Skin epidermis (tissue), 12 donors: ENCODE measurements at regions not wholly inside any gene's neighbourhood (a gene's known extent, or its start where the extent isn't known, plus 50 kb on each side); places are given as distances from the start of the nearest gene placed in this dataset.
A peak's percentile ranks its signal among the peaks of the same experiment; 100 is the strongest.
"Not testable (repeated sequence)": the region's sequence is repeated elsewhere in the genome, so short reads cannot be mapped to it uniquely, and the experiment has no call there.

ENCODE experiments used
- H3K27ac ChIP-seq, 21 experiments: fragments of 200-600 bp; sonication (generic) in 11 of 21; one replicate each; pipeline ENCODE4 v1.5.0; 2020; ENCODE audit warnings: mild to moderate bottlenecking in 3 of 21, inconsistent platforms in 2 of 21, moderate library complexity in 2 of 21
- H3K4me3 ChIP-seq, 7 experiments: fragments of 200-600 bp; sonication (generic) in 2 of 7; one replicate each; pipeline ENCODE4 v1.5.0; 2020; ENCODE audit warnings: inconsistent platforms in 2 of 7, mild to moderate bottlenecking in 2 of 7, moderate library complexity in 1 of 7

DNA sequence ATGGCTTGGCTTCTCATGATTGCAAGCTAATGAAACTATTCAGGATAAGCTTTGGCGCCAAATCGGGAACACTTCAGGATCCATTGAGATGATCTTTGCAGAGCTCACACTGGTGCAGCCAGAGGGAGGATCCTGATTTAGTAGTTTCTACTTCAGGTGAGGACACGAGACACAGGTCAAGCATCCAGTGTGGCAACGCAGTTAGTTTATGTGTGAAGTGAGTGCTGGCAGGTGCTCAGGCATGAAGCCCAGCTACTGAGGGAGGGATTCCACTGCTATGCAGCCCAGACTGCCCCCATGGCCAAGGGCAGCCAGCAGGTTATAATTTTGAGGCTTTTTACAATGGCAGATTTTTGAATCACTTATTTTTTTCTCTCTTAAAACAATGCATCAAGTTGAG is 113.5 kb upstream of the PCED1B start:
- Histone ChIP-seq H3K4me3 (no peak overlapping the region), H3K27ac (no peak overlapping the region)

DNA sequence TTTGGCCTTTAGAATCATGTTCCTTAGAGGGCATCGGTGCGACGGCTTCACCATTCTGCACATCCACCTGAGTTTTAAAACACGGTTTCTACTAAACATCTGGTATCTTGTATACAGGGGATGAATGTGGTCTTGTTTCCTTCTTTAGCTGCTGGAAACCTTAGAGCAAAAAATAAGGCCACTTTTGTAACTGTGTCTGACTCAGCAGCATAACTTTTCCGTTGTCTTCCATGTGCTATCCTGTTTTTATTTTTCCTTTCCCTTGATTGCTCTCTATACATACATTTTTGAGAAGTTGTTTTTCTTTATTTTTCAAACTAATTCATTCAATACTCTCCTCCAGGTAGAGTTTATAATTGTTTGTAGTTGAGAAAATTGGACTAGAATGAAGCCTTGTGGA is 108.8 kb upstream of the PCED1B start:
- H3K27ac ChIP-seq = no peak overlapping the region
- no peak overlapping the region for H3K4me3 ChIP-seq

DNA sequence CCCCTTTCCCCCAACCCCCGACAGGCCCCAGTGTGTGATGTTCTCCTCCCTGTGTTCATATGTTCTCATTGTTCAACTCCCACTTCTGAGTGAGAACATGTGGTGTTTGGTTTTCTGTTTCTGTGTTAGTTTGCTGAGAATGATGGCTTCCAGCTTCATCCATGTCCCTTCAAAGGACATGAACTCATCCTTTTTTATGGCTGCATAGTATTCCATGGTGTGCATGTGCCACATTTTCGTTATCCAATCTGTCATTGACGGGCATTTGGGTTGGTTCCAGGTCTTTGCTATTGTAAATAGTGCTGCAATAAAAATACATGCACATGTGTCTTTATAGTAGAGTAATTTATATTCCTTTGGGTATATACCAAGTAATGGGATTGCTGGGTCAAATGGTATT is 105.5 kb upstream of the PCED1B start:
- not testable (repeated sequence) for H3K27ac ChIP-seq, H3K4me3 ChIP-seq

DNA sequence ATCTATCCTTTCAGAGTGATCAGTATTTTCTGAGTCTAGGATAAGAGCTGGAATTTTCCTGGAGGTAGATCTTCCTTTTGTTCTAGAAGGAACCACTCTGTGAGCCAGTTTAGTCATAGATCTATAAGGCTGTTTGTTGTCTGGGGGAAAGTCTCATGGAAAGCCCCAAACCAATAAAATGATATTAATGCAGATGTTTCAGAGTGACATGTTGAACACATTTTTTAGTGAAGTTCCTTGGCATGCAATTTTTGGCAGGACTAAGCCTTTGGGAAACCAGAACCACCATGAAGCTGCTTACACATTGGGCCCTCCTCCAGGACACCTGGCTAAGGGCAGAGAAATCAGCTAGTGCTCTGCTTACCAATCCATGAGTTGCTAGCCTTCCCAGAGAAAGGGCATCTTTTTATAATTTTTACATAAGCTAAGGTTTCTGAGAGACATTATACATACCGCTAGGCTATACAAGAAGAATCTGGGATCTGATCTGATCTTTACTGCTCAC is 101.5 kb upstream of the PCED1B start:
- Histone ChIP-seq H3K27ac (no peak overlapping the region), H3K4me3 (no peak overlapping the region)

DNA sequence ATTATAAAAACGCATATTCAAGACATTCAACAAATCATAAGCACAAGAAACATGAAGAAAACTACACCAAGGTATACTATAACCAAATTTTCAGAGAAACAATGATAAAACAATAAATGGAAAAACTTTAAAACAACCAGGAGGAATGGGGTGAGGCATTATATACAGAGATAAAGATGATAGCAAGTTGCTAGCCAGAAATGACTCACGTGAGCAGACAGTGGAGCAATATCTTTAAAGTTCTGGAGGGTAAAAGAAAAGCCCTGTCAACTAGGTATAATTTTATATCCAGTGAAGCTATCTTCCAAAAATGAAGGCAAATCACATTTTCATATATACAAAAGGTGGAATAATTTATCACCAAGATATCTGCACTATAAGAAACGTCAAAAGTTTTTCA is 97.8 kb upstream of the PCED1B start:
- no peak overlapping the region for H3K27ac ChIP-seq
- H3K4me3 ChIP-seq = no peak overlapping the region

DNA sequence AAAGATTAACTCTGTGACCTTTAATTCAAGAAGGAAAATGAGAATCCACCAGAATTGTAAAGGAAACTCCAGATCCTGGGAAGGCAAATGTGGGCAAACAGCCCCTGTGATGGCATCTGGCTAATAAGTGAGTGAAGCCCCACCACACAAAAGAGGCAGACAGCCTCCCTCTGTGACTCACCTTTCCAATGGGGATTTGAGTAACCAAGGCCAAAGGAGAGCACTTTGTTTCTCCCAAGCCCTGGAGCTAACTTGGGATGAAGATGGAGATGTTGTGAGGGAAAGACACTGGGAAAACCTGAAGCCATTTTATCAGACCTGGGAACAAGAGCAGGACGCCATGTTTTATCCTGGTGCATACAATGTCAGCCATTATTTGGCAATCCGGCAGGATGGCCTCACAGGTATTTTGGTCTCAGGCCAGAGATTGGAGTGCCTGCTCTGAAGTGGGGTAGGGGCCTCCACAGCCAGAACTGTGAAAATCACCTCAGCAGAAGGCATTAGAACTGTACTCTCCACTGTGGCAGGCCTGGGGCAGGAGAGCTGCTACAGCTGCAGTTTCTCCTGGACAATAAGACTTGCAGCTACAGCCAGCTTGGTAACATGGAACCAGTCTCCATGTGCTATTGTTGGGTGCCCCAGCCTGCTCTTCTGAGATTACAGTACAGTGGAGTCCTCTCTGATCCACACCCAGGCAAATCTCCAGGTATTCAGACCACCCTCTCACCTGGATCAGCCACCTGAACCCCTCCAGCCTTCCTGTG is 96.6 kb upstream of the PCED1B start:
- peak overlapping the region in 9 of 21 experiments; percentile 18 to 83 (median 37) for H3K27ac ChIP-seq

DNA sequence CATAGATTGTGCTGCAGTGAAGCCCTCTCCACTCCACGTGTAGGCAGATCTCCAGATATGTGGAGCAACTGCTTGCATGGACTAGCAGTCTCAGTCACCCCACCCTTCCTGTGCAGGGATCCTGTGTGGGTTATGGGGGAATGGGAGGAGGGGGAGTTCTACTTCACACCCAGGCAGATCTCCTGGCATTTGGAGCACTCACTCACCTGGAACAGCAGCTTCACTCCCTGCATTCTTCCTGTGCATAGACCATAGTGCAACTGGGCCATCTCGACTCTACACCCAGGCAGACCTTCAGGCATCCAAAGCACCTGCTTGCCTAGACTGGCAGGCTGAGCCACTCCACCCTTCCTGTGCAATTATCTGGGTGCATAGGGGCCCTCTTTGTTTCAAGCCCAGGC is 96.0 kb upstream of the PCED1B start:
- Histone ChIP-seq H3K4me3 (no peak overlapping the region), H3K27ac (peak overlapping the region in 9 of 21 experiments; percentile 18 to 83 (median 55))

More for the DNA sequence above, 96.6 kb upstream of the PCED1B start:
- H3K4me3 ChIP-seq = no peak overlapping the region

DNA sequence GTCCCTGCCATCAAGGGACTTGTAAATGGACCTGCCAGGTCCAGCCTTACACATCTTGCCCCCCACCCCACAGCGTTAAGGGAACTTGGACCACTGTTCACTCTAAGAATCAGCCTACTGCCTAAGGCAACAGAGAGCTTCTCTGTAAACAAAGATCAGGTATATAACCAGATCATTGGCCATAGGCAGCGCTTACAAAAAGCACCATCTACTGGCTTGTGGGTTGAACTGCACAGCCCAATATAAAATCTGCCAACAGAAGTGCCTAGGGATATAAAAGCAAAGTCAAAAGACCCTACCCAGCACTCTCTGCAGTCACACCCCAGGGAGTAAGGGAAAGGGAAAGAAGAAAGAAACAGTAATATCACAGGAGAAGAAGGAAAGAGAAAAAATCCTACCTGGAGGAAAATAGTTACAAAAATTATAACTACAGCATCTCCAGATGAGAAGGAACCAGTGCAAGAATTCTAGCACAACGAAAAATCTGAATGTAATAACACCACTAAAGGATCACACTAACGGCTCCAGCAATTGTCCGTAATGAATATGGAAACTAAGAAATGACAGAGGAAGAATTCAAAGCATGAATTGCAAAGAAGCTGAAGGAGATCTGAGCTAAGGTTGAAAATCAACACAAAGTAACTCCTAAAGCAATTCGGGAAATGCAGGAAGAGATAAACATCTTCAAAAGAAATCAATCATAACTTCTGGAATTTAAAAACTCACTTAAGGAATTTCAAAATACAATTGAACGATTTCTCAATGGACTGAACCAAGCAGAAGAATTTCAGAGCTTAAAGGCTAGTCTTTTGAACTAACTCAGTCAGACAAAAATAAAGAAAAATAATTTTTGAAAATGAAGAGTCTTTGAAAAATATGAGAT is 95.2 kb upstream of the PCED1B start:
- peak overlapping the region in 8 of 21 experiments; percentile 27 to 83 (median 62) for H3K27ac ChIP-seq
- no peak overlapping the region for H3K4me3 ChIP-seq

DNA sequence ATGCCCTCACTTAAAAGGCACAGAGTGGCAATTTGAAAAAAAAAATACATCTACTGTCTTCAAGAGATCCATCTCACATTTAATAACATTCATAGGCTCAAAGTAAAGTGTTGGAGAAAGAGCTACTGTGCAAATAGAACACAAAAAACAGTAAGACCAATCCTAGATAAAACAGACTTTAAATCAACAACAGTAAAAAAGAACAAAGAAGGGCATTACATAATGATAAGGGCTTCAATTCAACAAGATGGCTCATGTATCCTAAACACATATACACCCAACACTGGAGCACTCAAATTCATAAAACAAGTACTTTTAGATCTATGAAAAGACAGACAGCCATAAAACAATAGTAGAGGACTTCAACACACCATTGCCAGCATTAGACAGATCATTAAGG is 93.6 kb upstream of the PCED1B start:
- no peak overlapping the region for H3K4me3 ChIP-seq
- H3K27ac ChIP-seq = no peak overlapping the region

DNA sequence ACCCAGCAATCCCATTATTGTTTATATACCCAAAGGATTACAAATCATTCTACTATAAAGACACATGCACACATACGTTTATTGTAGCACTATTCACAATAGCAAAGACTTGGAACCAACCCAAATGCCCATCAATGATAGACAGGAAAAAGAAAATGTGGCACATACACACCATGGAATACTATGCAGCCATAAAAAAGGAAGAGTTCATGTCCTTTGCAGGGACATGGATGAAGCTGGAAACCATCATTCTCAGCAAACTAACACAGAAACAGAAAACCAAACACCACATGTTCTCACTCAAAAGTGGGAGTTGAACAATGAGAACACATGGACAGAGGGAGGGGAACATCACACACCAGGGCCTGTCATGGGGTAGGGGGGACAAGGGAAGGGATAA is 91.3 kb upstream of the PCED1B start:
- not testable (repeated sequence) for H3K4me3 ChIP-seq, H3K27ac ChIP-seq

DNA sequence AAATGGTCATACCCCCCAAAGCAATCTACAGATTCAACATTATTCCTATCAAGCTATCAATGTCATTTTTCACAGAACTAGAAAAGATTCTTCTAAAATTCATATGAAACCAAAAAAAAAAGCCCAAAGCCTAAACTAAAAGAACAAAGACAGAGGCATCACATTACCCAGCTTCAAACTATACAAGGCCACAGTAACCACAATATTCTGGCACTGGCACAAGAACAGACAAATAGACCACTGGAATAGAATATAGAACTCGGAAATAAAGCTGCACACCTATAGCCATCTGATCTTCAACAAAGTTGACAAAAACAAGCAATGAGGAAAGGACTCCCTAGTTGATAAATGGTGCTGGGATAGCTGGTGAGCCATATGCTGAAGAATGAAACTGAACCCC is 89.2 kb upstream of the PCED1B start:
- Histone ChIP-seq H3K27ac (no peak overlapping the region), H3K4me3 (no peak overlapping the region)

DNA sequence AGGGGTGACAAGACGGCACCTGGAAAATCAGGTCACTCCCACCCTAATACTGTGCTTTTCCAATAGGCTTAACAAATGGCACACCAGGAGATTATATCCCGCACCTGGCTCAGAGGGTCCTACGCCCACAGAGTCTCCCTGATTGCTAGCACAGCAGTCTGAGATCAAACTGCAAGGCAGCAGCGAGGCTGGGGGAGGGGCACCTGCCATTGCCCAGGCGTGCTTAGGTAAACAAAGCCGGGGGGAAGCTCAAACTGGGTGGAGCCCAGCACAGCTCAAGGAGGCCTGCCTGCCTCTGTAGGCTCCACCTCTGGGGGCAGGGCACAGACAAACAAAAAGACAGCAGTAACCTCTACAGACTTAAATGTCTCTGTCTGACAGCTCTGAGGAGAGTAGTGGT is 87.4 kb upstream of the PCED1B start:
- not testable (repeated sequence) for H3K4me3 ChIP-seq, H3K27ac ChIP-seq

DNA sequence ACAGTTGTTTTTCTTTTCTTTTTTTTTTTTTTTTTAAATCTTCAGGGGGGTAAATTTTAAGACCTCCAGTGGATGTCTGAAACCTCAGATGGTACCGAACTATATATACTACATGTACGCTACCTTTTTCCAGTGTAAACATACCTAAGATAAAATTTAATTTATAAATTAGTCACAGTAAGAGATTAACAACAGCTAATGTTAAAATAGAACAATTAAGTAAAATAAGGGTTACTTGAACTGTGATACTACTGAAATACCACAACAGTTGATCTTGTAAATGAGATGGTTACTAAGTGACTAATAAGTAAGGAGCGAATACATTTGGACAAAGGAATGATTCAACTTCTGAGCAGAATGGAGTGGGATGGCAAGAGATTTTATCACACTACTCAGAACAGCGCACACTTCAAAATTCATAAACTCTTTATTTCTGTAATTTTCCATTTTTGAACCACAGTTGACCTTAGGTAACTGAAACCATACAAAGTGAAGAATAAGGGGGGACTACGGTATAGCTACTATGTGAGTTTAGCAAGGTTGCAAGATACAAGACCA is 80.5 kb upstream of the PCED1B start:
- H3K27ac ChIP-seq = no peak overlapping the region
- H3K4me3 ChIP-seq = no peak overlapping the region

DNA sequence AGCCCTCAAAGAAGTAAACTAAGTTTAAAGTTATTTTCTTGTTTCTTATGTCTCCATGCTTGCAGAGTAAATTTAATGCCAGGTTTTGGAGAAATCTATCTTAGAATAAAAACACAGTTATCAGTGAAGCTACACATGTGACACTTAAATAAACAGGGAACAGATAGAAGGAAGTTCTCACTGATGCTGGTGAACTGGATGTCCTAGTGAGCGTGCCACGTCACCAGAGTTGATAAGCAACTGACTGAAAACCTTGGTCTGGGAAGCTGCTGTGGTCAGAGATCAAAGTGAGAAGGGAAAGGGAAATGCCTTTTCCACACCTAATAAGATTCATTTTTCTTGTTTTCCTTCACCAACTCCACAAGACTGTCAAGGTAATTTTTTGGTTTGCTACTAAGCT is 74.8 kb upstream of the PCED1B start:
- no peak overlapping the region for H3K27ac ChIP-seq
- no peak overlapping the region for H3K4me3 ChIP-seq

DNA sequence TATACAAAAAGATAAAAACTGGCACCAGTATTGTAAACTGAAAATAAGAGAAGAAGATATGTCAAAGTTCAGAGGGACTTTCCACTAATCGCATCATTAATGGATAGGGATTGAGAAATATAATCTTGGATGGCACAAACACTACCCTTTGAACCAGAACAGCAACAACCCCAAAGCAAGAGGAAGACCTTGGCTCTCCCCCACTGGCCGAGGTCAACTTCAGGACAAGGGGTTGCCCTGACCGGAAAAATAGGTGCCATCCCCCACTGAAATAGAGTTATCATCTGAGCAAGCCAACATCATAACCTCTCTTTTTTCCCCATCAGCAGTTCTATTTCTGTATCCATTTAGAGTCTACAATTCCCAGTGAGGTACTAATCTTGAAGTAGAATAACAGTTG is 72.4 kb upstream of the PCED1B start:
- Histone ChIP-seq H3K27ac (no peak overlapping the region), H3K4me3 (no peak overlapping the region)

DNA sequence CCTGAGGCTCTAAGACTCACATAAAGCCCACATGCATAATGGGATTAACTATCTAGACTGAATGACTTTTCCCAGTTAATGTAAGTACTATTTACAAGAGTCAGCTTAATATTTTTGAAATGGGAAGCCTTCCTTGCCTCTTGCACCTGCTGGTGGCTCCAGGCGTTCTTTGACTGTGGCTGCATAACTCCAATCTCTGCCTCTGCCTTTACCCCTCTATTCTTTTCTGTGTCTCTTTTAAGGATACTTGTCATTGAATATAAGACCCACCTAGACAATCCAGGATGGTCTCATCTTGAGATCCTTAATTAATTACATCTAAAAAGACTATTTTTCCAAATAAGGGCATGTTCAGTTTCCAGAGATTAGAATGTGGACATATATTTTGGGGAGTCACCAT is 66.9 kb upstream of the PCED1B start:
- Histone ChIP-seq H3K27ac (no peak overlapping the region), H3K4me3 (no peak overlapping the region)

DNA sequence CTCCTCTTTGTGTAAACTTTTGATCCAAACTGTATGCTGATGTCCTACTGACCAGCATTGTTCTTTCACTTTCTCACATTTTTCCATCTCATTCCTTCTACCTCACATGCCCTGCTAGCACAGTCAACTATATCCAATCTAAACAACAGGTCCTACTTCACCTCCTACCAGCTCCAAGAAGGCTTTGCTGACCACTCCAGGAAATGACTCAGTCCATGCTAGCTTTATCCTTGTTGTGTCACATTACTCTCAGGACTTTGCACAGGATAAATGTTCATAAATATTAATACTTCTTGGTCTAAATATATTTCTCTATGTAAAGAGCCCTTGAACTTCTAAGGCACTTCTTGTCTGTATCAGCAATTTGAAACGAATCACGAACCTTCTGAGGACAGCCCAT is 64.9 kb upstream of the PCED1B start:
- Histone ChIP-seq H3K4me3 (no peak overlapping the region), H3K27ac (no peak overlapping the region)

DNA sequence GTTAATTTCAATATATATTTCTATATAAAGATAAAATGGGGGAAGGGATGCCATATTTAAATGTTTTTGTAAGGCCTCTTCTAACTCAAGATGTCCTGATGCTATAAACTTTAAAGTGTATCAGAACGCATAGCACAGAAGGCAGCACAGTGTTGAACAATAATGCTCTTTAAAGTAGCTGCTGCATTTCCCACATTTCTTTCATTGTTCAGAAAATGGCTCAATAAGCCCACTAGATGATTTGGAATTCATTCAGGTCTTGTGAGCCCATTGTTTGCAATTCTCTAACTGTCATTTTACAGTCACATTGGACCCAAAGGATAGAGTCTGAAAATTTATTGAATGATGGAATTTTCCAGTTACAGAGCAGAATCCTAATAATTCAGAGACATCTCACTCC is 64.0 kb upstream of the PCED1B start:
- Histone ChIP-seq H3K4me3 (no peak overlapping the region), H3K27ac (no peak overlapping the region)

DNA sequence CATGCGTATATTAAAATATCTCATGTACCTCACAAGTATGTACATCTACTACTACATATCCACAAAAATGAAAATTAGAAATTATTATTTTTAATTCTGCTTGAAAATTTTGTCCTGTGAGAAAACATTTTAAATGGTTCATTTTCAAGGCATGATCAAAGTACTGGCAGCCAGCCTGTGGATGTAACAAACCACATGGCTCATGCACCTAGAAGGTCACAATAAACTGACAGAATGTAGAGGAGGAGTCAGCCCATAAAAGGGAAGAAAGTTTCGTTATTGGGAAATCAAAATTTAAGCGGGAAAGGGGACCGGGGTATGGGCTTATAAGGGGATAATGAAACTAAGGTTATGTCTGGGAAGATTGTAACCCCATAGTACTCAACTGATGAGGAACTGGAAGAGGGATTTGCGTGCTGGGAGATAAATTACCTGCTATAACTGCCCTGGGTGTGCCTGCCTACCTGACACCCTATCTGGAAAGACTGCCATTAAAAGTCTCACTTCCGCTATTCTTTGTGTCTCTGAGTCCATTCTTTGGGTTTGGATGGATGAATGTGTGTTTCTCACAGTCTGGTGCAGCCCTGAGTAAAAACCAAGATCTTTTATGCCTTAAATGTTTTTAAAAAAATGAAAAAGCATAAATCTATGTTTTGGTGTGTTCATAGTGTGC is 62.2 kb upstream of the PCED1B start:
- Histone ChIP-seq H3K27ac (no peak overlapping the region), H3K4me3 (no peak overlapping the region)

DNA sequence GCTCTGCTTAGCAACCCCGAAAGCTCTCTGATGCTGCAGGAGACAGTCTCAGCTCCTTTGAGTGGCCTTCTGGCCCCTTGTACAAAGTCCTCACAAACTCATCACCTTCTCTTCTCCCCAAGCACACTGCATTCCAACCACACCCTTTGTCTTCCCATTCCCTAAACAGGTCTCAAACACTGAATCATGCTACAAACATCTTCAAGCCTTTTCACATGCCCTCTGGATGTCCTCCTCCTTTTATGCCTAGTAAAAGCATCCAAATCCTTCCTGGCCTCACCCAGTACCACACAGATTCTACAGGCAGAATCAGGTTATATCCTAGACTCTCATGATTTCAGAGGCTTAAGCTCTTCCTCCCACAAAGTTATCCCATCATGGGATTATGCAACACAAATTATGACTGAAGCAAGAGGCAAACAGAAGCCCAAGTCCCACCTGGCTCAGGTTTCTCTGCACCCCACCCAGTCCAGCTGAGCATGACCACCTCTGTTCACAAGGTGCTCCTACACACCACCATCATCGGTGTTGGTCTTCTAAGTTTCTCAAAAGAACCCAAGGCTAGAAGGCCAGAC is 61.4 kb upstream of the PCED1B start:
- Histone ChIP-seq H3K27ac (no peak overlapping the region), H3K4me3 (no peak overlapping the region)
